IPS DF 6.9 (cell line): ENCODE measurements at regions not wholly inside any gene's neighbourhood (a gene's known extent, or its start where the extent isn't known, plus 50 kb on each side); places are given as distances from the start of the nearest gene placed in this dataset.
"Not testable (repeated sequence)": the region's sequence is repeated elsewhere in the genome, so short reads cannot be mapped to it uniquely, and the experiment has no call there.

Experiments used
- DNase-seq: peaks from one replicate; pipeline ENCODE4 v3.0.0-alpha.2; 2013; ENCODE audit warnings: low read depth, low spot score
- H3K27ac ChIP-seq: one replicate; pipeline ENCODE4 v1.5.1; 2013; ENCODE audit warnings: low read length, control low read depth
- H3K27me3 ChIP-seq: 2 replicates; pipeline ENCODE4 v1.6.1; 2013; ENCODE audit warnings: mild to moderate bottlenecking, low read length; ENCODE audit not compliant: control insufficient read depth, insufficient read depth
- H3K36me3 ChIP-seq: 2 replicates; pipeline ENCODE4 v1.6.1; 2013; ENCODE audit warnings: low read length; ENCODE audit not compliant: control insufficient read depth, insufficient read depth
- H3K4me1 ChIP-seq: 2 replicates; pipeline ENCODE4 v1.6.1; 2013; ENCODE audit warnings: low read length; ENCODE audit not compliant: control insufficient read depth, insufficient read depth
- H3K4me3 ChIP-seq: 2 replicates; pipeline ENCODE4 v1.5.1; 2013; ENCODE audit warnings: mild to moderate bottlenecking, low read length
- H3K9me3 ChIP-seq: 2 replicates; pipeline ENCODE4 v1.6.1; 2013; ENCODE audit warnings: low read length, inconsistent platforms; ENCODE audit not compliant: control insufficient read depth, insufficient read depth
- WGBS: extraction: QIAGEN DNeasy Blood & Tissue Kit; methylation state at CpG from one replicate; pipeline ENCODE4 v1.1.7; 2013; ENCODE audit warnings: mixed read lengths, missing lambda C conversion rate; ENCODE audit not compliant: insufficient read length, insufficient coverage; 5-methylcytosine and 5-hydroxymethylcytosine counted together

DNA sequence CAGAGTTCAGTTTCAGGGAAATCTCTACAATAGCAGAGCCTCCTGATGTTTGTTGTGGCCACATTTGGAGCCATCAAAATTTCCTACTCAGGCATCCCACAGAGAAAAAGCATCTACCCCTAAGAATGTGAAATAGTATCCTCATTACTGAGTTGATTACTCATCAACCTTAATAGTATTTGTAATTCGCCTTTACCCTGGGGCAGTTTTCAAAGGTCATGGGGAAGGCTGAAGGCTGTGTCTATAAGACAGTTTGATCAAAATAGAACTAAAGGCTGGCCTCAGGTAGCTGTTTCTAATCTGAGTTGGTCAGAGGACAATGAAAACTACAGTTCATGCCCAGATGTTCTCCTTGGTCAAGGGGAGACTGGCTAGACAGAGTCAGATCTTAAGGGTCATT, 189.7 kb downstream of the ZNF92 start:
- not testable (repeated sequence) for H3K4me3 ChIP-seq, H3K9me3 ChIP-seq, H3K27ac ChIP-seq, H3K4me1 ChIP-seq, DNase-seq, H3K36me3 ChIP-seq, H3K27me3 ChIP-seq
- no CpG with 5 or more reads among the region's 1 CpG for WGBS

DNA sequence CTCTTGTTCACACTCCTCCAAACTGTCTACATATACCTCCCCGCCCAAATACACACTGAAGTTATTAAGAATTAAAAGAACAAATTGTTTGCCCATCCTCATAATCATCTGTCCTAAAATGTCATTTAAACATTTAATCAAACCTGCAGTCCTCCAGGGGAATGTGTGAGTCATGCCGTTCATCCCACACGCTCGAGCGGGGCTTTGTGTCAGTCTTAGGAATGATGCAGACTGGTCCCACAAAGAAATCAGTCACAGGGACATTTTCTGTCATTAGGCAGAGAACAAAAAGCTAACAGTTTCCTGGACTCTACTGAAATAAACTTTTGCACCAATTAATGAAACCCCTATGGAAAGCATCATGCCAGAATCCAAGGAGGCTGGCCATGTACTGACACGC, 194.6 kb downstream of the ZNF92 start:
- not testable (repeated sequence) for DNase-seq, H3K9me3 ChIP-seq, H3K36me3 ChIP-seq, H3K4me3 ChIP-seq, H3K27me3 ChIP-seq, H3K27ac ChIP-seq, H3K4me1 ChIP-seq
- WGBS: no CpG with 5 or more reads among the region's 6 CpGs

DNA sequence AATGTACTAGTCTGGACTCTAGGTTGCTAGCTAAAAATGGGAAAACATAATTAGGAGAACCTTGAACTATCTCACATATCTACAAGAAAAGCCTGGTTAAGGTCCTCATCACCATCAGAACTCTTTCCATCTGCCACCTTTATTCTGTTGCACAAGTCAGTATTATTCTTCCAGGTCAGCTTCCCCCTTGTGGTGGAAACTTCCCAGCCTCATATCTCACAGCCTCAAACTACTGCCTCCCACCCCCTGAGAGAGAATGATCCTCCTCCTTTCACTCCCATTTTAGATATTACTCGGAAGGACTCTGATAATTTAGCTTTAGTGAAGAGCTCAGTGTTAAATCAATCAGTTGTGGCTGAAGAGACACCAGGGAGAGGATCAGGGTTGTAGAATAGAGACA, 197.3 kb downstream of the ZNF92 start:
- WGBS: no CpG with 5 or more reads among the region's 1 CpG
- H3K4me3 ChIP-seq, H3K4me1 ChIP-seq, H3K9me3 ChIP-seq, H3K36me3 ChIP-seq, H3K27me3 ChIP-seq, DNase-seq, H3K27ac ChIP-seq: not testable (repeated sequence)

DNA sequence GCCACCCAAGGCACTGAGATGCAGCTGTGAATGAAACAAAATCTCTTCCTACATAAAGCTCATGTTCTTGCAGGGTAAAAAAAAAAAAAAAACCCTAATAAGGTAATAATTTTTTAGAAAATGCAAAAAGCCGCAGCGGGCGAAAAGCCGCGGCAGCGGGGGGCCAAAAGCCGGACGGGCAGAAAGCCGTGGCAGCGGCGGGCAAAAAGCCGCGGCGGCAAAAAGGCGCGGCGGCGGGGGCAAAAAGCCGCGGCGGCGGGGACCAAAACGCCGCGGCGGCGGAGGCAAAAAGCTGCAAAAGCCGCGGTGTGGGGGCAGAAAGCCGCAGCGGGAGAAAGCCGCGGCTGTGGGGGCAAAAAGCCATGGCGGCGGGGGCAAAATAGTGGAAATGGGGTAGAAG, 198.9 kb downstream of the ZNF92 start:
- H3K4me1 ChIP-seq, DNase-seq, H3K9me3 ChIP-seq, H3K27ac ChIP-seq, H3K4me3 ChIP-seq, H3K27me3 ChIP-seq, H3K36me3 ChIP-seq: not testable (repeated sequence)
- no CpG with 5 or more reads among the region's 35 CpGs for WGBS

DNA sequence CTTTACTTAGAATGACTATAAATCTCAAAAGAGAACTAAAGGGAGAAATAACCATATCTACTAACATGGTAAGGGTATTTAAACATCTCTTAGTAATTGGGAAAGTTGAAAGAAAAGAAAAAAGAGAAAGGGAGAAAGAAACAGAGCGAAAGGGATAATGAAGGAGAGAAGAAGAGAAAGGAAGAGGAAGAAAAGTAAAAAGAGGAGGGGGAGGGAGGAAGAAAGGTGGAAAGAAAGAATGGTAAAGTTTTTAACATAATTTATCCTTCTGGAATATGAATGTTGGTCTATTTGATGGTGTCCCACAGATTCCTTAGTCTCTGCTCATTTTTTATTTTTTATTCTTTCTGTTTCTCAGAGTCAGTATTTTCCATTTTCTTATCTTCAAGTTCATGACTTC, 202.7 kb downstream of the ZNF92 start:
- H3K9me3 ChIP-seq, DNase-seq, H3K4me3 ChIP-seq, H3K27me3 ChIP-seq, H3K27ac ChIP-seq, H3K36me3 ChIP-seq, H3K4me1 ChIP-seq: not testable (repeated sequence)
- no CpG with 5 or more reads among the region's 1 CpG for WGBS

DNA sequence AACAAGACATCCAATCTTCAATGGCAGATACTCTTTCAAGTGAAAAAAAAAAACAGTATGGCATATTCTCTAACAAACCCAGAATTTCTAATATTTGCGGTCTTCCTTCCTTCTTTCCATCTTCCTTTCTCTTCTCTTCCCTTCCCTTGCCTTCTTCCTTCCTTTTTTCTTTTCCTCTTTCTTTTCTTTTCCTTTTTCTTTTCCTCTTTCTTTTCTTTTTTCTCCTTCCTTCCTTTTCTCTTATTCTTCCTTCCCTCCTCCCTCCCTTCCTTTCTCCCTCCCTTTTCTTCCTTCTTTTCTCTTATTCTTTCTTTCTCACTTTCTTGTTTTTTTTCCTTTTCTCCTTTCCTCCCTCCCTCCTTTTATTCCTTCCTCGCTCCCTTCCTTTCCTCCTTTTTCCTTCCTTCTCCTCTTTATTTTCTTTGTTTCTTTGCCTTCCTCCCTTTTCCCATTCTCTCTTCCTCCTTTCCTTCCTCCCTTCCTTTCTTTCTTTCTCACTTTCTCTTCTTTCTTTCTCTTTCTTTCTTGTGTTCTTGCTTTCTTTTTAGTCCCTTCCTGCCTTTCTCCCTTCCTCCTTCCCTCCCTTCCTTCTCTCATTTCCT, 209.0 kb downstream of the ZNF92 start:
- not testable (repeated sequence) for H3K4me1 ChIP-seq, H3K36me3 ChIP-seq, H3K4me3 ChIP-seq, DNase-seq, H3K27me3 ChIP-seq, H3K27ac ChIP-seq, H3K9me3 ChIP-seq
- WGBS: no CpG with 5 or more reads among the region's 2 CpGs

DNA sequence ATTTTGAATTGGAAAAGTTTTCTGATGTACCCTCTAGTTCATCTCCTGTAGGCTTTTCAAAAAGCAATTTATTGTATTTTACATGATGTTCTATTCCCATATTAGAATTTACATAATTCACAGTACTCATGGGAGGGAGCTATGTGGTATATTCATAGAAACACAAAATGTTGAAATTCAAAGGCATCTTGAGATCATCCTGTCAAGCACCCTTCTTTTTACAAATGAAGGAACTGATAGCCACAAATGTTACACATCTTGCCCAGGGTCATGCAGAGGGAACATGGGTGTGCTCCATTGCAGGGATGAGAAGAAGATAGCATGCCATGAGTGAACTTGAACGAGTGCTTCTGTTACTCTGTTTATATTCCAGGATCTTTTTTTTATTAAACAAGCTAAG, 228.8 kb downstream of the ZNF92 start:
- H3K4me1 ChIP-seq, DNase-seq, H3K27ac ChIP-seq, H3K4me3 ChIP-seq, H3K36me3 ChIP-seq, H3K27me3 ChIP-seq, H3K9me3 ChIP-seq: not testable (repeated sequence)
- WGBS: no CpG with 5 or more reads among the region's 1 CpG

DNA sequence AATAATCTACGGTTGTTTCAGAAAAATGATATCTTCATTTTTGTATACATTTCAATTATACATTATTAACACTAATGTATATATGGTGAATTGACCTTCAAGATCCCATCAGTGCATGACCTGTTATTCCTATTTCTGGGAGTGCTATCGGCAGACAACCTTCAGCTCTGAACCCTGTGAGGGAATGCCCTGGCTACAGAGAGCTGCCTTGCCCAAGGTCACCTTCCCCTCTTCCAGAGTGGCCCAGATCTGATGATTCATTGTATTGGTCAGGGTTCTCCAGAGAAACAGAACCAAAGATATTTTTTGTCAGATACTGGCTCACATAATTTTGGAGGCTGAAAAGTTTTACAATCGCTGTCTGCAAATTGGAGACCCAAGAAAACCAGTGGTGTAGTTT, 235.5 kb downstream of the ZNF92 start:
- no peak overlapping the region for H3K27ac ChIP-seq

DNA sequence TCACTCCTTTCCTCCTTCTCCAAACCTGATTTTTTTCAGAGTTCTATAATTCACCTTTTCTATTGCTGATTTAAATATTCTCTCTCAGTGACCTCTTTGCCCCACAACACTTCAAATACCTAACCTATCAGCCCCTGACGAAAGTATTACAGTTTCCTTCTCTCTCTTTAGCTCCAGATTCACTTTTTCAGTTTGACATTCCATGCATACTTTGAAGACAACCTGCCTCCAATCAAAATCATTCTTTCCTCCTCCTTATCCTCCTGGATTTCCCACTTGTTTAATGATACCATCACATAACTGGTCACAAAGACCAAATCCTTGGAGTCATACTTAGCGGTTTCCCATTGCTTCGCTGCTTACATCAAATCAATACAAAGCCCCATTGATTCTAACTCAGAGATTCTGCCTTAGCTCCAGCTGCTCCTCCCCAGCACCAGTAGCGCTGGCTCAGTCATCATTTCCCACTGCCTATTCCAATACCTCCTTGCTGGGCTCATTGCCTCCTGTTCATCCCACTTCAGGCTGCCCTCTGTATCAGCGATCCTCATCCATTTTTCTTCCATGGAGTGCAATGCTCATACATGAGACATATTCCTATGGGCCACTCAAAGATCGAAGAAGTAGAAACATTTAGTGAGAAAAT, 240.1 kb downstream of the ZNF92 start:
- not testable (repeated sequence) for H3K4me1 ChIP-seq, H3K27me3 ChIP-seq, H3K9me3 ChIP-seq, H3K27ac ChIP-seq, H3K4me3 ChIP-seq, DNase-seq, H3K36me3 ChIP-seq
- WGBS: no CpG with 5 or more reads among the region's 6 CpGs

More for the DNA sequence above, 235.5 kb downstream of the ZNF92 start:
- Histone ChIP-seq H3K36me3 (no peaks in the 10 kb centered on the region), H3K4me3 (no peak overlapping the region), H3K27me3 (no peaks in the 10 kb centered on the region), H3K4me1 (no peaks in the 10 kb centered on the region), H3K9me3 (no peaks in the 10 kb centered on the region)
- WGBS: no CpG with 5 or more reads among the region's 3 CpGs
- no peak for DNase-seq

DNA sequence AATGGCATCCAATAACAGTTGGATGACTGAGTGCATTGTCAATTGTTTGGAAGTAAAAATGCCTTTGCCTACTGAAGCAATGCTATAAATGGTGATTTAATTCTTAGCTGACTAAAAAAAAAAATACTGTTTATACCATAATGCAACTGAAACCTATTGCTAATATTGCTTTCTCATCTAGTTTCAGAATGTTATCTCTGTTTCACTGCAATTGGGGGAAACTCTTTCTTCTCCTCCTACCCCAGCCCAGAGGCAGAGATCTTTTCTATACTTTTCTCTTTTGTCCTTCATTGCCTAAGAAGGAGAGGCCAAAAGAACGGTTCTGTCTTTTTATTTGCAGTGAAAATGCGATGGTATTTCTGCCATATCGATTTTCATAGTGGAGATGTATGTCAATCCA, 242.5 kb downstream of the ZNF92 start:
- H3K36me3 ChIP-seq: not testable (repeated sequence)

DNA sequence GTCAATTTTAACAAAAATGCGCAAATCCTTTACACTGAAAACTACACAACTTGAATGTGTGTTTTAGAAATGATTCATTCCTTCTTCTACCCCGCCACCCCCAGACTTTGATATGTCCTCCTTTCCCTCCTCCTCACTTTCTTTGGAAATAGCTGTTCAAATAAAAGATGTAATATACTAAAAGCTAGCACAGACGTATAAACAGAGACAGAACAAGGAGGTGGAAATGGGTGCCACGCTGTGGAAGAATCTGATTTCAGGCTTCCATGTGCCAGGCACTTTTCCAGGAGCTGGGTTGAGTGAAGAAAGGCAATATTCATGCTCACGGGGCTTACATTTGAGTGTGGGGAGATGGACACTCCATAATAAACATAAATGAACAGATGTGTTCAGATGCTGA, 246.6 kb downstream of the ZNF92 start:
- whole genome bisulfite sequencing: no CpG with 5 or more reads among the region's 5 CpGs
- DNase-seq, H3K4me1 ChIP-seq, H3K9me3 ChIP-seq, H3K27me3 ChIP-seq, H3K36me3 ChIP-seq, H3K27ac ChIP-seq, H3K4me3 ChIP-seq: not testable (repeated sequence)

More for the DNA sequence above, 242.5 kb downstream of the ZNF92 start:
- not testable (repeated sequence) for H3K4me3 ChIP-seq, H3K27ac ChIP-seq, H3K4me1 ChIP-seq, DNase-seq, H3K27me3 ChIP-seq, H3K9me3 ChIP-seq
- no CpG with 5 or more reads among the region's 3 CpGs for WGBS
